Epithelial cell of proximal tubule (primary cell): ENCODE measurements at regions not wholly inside any gene's neighbourhood (a gene's known extent, or its start where the extent isn't known, plus 50 kb on each side); places are given as distances from the start of the nearest gene placed in this dataset.

Experiments
- DNase-seq: peaks from one replicate; pipeline ENCODE4 v3.0.0-alpha.2; 2011; ENCODE audit warnings: low read depth
- H3K4me3 ChIP-seq: 2 replicates; pipeline ENCODE4 v1.5.1; 2011; ENCODE audit warnings: low read depth, mild to moderate bottlenecking, low read length
- TF ChIP-seq, protein P1 (sequence below): conservative IDR thresholded peaks from 2 replicates; pipeline ENCODE4 v1.5.1; 2012; ENCODE audit warnings: low read depth, mild to moderate bottlenecking, low read length

DNA sequence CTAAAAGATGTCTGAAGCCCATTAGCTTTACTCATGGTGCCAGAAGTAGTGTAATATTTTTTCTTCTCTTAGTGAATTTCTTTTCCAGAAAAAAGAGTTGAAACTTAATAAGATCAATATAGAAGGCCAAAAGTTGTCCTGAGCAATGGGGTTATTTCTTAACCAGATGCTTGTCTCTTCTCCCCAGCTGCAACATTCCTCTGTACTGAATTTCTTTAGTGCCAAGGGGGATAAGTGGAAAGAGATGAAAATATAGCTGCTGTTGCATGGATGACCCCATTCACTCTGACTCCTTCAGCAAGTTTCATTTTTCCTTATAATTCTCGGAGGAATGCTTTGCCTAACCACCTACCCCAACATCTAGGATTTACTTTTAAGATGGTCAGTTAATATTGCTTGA lies 675.0 kb downstream of the USP25 start:
- H3K4me3 ChIP-seq: no peak overlapping the region
- TF ChIP-seq, protein P1, sequence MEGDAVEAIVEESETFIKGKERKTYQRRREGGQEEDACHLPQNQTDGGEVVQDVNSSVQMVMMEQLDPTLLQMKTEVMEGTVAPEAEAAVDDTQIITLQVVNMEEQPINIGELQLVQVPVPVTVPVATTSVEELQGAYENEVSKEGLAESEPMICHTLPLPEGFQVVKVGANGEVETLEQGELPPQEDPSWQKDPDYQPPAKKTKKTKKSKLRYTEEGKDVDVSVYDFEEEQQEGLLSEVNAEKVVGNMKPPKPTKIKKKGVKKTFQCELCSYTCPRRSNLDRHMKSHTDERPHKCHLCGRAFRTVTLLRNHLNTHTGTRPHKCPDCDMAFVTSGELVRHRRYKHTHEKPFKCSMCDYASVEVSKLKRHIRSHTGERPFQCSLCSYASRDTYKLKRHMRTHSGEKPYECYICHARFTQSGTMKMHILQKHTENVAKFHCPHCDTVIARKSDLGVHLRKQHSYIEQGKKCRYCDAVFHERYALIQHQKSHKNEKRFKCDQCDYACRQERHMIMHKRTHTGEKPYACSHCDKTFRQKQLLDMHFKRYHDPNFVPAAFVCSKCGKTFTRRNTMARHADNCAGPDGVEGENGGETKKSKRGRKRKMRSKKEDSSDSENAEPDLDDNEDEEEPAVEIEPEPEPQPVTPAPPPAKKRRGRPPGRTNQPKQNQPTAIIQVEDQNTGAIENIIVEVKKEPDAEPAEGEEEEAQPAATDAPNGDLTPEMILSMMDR: no peak
- no peak for DNase-seq

DNA sequence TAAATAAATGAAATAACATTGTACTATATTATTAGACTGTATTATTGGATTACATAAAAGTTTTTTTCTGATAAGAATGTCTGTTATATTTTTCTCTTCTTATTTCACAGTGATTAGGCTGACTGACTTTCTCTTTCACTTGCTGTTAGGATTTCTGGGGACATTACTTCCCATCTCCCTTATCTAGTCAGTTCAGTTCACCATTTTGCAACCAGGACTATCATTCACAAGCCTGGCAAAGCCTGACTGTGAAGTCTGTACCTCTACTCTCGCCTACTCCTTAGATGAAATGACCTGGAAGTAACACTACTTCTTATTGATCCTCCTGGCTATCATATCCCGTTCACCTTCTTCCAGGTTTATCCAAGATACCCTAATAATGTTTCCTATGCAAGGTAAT lies 676.6 kb downstream of the USP25 start:
- H3K4me3 ChIP-seq: no peak overlapping the region
- no peak for DNase-seq
- TF ChIP-seq, protein P1: no peak

DNA sequence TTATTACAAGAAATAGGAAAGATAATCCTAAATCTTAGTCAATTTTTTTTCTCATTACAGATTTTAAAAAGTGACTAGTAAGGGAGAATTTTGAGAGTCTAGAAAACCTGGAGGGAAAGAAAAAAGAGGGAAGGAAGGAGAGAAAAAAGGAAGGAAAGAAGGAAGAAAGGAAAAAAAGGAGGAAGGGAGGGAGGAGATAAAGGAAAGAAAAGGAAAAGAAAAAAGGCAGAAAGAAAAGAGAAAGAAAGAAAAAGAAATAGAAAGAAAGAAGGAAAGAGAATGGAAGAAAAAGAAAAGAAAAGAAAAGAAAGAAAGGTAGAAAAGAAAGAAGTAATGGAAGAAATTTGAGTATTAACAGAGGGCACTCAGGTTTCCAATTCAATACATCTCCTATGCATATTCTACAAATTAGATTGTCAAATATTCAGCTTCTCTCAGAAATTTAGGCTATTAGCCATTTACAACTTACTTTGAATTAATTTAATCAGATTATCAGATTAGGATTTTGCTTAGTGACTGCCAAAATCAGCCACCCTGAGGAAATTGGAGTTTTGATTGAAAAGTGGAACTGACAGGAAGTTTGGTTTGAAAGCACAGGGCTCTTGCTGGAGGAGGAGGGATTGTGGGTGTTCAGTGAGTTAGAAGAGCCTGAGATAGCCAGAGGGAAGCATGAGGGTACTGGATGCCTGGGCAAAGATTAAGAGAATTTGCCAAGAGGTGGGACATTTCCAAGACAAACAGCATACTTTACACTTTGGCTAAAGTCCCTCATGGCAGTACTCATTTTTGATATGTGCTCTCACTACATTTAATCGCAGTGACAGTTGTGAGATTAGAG lies 677.8 kb downstream of the USP25 start:
- no peak for DNase-seq
- H3K4me3 ChIP-seq: no peak overlapping the region
- TF ChIP-seq, protein P1: no peak

DNA sequence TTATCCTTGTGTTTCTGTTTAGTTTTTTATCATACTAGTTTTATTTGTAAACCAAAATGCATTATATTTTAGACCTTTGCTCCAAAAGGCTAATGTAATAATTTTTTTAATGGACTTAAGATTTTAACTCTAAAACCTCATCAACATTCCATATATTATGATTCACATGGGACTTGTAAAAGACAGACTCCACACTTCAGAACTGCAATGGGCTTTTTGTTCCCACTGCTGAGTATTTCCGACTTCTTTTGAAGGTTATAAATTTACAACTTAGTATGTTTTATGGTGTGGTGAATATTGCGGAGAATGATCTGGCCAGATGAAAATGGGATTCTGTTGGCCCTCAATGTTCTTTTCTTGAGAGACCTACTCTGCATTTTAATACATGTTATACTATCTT lies 678.5 kb downstream of the USP25 start:
- DNase-seq: no peak
- TF ChIP-seq, protein P1: no peak
- H3K4me3 ChIP-seq: no peak overlapping the region

DNA sequence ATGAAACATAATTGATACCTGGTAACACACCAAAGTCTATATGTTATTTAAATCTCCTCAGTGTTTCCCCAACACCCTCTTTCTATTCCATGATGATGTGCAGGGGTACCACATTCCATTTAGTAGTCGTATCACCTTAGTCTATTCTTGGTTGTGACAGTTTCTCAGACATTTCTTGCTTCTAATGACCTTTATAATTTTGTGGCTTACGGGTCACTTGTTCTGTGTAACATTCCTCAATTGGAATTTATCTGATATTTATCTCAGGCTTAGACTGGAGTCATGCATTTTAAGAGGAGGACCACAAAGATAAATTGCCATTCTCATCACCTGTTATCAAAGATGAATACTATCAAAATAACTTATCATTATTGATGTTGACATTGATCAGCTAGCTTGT lies 679.6 kb downstream of the USP25 start:
- DNase-seq: no peak
- H3K4me3 ChIP-seq: no peak overlapping the region
- TF ChIP-seq, protein P1: no peak

DNA sequence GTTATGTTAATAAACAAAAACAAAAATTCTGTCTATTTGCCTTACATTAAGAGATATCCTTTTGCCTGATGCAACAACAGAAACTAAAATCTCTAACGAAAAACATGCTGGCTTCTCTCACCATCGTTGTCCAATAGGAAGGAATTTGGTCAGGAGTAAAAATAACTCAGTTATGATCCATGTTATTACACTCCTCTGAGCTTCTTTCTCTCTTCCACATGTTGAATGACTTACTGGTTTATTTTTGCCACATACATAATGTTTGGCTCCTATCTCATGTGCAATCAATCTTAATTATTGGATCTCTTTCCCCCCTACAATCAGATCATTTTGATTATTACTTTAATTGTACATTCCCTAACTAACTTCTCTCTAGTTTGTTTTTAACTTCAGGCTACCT lies 688.4 kb downstream of the USP25 start:
- no peak for DNase-seq
- TF ChIP-seq, protein P1: no peak
- no peak overlapping the region for H3K4me3 ChIP-seq

DNA sequence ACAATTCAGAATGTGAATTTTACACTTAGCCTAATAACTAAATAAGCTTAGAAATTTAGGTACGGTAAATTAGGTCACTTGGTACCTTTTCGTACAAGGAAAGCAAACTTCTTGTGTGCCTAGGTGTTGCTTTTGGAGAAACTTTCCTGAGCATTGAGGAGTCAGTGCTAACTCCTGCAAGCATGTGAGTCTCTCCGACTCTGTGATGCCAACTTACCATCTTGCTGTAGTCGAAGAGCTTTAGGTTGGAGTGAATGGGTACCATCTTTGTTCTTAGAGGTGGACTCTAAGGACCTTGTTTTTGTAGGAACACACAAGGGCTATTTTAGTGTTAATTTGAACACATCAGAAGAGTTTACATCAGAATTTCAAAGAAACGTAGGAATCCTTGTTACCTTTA lies 688.9 kb downstream of the USP25 start:
- DNase-seq: no peak
- TF ChIP-seq, protein P1: no peak
- no peak overlapping the region for H3K4me3 ChIP-seq
